HepG2 (cell line): ENCODE measurements at regions not wholly inside any gene's neighbourhood (a gene's known extent, or its start where the extent isn't known, plus 50 kb on each side); places are given as distances from the start of the nearest gene placed in this dataset.

Experiments used
- ATAC-seq: fragments of 200-7000 bp; cut with Tn5 transposase; 3 replicates; pipeline ENCODE4 v1.9.1; 2020; ENCODE audit warnings: mild to moderate bottlenecking, moderate library complexity
- BruUV-seq: library from RNA; stranded (reverse); fragments of 400-500 nt; replicated peaks from 2 replicates; lab custom pipeline; 2021; lab: Mats Ljungman, UMichigan
- CTCF ChIA-PET: fragments of 300-600 bp; formaldehyde crosslinking; extraction: SDS; loops from one replicate; lab custom pipeline; 2021; ENCODE audit warnings: low total read pairs, inconsistent platforms, low intra/inter-chr PET ratio; lab: Yijun Ruan, JAX
- POLR2A ChIA-PET: fragments of 350-600 bp; sonication (Branson Sonifier 250); formaldehyde crosslinking; loops from one replicate; lab custom pipeline; 2020; ENCODE audit warnings: antibody characterized with exemption, inconsistent platforms; lab: Yijun Ruan, JAX
- DNase-seq: peaks from one replicate; pipeline ENCODE4 v3.0.0-alpha.2; 2015; ENCODE audit warnings: low spot score
- FAIRE-seq: peaks from 3 replicates; lab custom pipeline; 2011; peaks lifted over from hg19 to GRCh38; lab: Jason Lieb, UNC
- H2AFZ ChIP-seq: one replicate; pipeline ENCODE4 v1.6.1; 2011; ENCODE audit warnings: low read length, inconsistent platforms
- H3K27ac ChIP-seq: fragments of 300-600 bp; 3 replicates; pipeline ENCODE4 v1.8.0; 2011; ENCODE audit warnings: mixed run types, mild to moderate bottlenecking, mixed read lengths, low read length, inconsistent platforms; ENCODE audit not compliant: insufficient read depth; ENCODE audit errors: extremely low read length
- H3K27me3 ChIP-seq, 2 experiments: fragments of 200-600 bp in 1 of 2; 2 replicates in 1 of 2; 3 replicates in 1 of 2; pipeline versions ENCODE4 v1.6.0 to v1.8.0; 2011; ENCODE audit warnings: low read length in 2 of 2, mild to moderate bottlenecking in 2 of 2, moderate library complexity in 2 of 2, inconsistent platforms in 1 of 2; ENCODE audit not compliant: insufficient read depth in 2 of 2, control insufficient read depth in 1 of 2
- H3K36me3 ChIP-seq, 2 experiments: fragments of 200-600 bp in 1 of 2; replicated peaks in 1 of 2; 2 replicates in 1 of 2; 3 replicates in 1 of 2; pipeline versions ENCODE4 v1.5.1 to v1.8.0; 2011; ENCODE audit warnings: low read length in 2 of 2, inconsistent platforms in 1 of 2; ENCODE audit not compliant: insufficient read depth in 2 of 2, control insufficient read depth in 1 of 2
- H3K4me1 ChIP-seq: 2 replicates; pipeline ENCODE4 v1.5.1; 2012; ENCODE audit warnings: low read length, inconsistent platforms; ENCODE audit not compliant: insufficient read depth
- H3K4me2 ChIP-seq: 2 replicates; pipeline ENCODE4 v1.6.0; 2011; ENCODE audit warnings: low read depth, low read length, inconsistent platforms
- H3K4me3 ChIP-seq, 3 experiments: fragments of 200-600 bp in 1 of 3; sonication (generic), shearing (Covaris generic) in 1 of 3; replicated peaks in 1 of 3; 2 replicates each; pipeline ENCODE4 v1.5.1; 2011 to 2016; ENCODE audit warnings: low read length in 3 of 3, inconsistent platforms in 2 of 3, low read depth in 2 of 3, mild to moderate bottlenecking in 2 of 3, control low read depth in 1 of 3, mixed read lengths in 1 of 3; ENCODE audit not compliant: insufficient read depth in 1 of 3
- H3K79me2 ChIP-seq: one replicate; pipeline ENCODE4 v1.6.1; 2011; ENCODE audit warnings: low read length, inconsistent platforms; ENCODE audit not compliant: insufficient read depth
- H3K9ac ChIP-seq: 2 replicates; pipeline ENCODE4 v1.6.0; 2011; ENCODE audit warnings: mild to moderate bottlenecking, low read depth, low read length, inconsistent platforms; ENCODE audit not compliant: insufficient read depth
- H3K9me3 ChIP-seq: 2 replicates; pipeline ENCODE4 v1.5.1; 2012; ENCODE audit warnings: mild to moderate bottlenecking, low read length
- H4K20me1 ChIP-seq: 2 replicates; pipeline ENCODE4 v1.6.0; 2011; ENCODE audit warnings: inconsistent platforms, mild to moderate bottlenecking, low read length, moderate library complexity; ENCODE audit not compliant: insufficient read depth
- SETDB1 ChIP-seq: sonication (generic); formaldehyde crosslinking; IDR thresholded peaks from 2 replicates; pipeline ENCODE4 v1.5.1; 2020; ENCODE audit warnings: missing genetic modification reagents, mild to moderate bottlenecking, borderline replicate concordance
- ZBTB40 ChIP-seq, 2 experiments: fragments of 450-650 bp in 1 of 2; sonication (generic) in 1 of 2; formaldehyde crosslinking in 1 of 2; IDR thresholded peaks; 2 replicates each; pipeline versions ENCODE4 v1.6.1 to v1.8.0; 2016 to 2022; ENCODE audit warnings: antibody characterized with exemption in 1 of 2, mild to moderate bottlenecking in 1 of 2, missing genetic modification reagents in 1 of 2
- ZNF251 ChIP-seq: sonication (generic); formaldehyde crosslinking; IDR thresholded peaks from 2 replicates; pipeline ENCODE4 v1.9.0; 2021; ENCODE audit warnings: mild to moderate bottlenecking, missing genetic modification reagents
- ZNF644 ChIP-seq: IDR thresholded peaks from 2 replicates; pipeline ENCODE4 v1.6.1; 2016; ENCODE audit warnings: low read depth
- WGBS: methylation state at CpG from one replicate; pipeline ENCODE4 v1.1.6; 2017; ENCODE audit warnings: low lambda C conversion rate; 5-methylcytosine and 5-hydroxymethylcytosine counted together
- in situ Hi-C: cut with HindIII; loops from 2 replicates; pipeline ENCODE4 v1.10.0; 2017; ENCODE audit warnings: low pct_unique_long_range_greater_than_20kb; ENCODE audit not compliant: extremely low pct_ligation_motif_present
- intact Hi-C: fragments of 100-400 bp; cut with micrococcal nuclease; formaldehyde crosslinking; loops from one replicate; pipeline ENCODE4 v1.10.0; 2022; ENCODE audit not compliant: unreplicated experiment

DNA sequence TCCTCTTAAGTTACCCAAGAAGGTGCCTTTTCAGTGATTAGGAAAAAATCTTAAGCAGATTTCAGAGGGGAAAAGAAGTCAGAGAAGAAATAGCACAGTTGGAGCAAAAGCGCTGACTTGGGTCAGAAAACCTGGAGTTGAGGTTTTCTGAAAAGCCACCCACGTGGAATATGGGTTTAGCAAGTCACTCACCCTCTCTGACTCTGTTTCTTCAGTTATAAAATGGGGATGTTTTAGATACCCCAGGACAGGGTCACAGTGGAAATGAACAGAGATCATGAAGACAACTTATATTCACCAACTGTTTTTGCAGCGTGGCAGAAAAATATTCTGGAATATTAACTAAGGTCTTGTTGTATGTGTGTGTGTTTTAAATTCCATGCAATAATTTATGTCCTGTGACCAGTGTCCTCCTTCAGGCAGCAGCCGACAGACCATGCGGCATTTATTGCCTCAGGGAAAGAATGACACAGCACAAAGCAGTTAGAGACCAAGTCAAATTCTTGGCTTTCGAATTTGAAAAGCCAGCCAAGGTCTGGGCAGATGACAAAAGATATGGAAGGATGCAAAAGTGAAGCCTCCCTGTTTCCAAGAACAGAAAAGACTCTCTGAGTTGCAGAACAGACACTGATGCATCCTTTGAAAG, 119.9 kb downstream of the MIAT start:
- no TSS peak for BruUV-seq
- H3K9me3 ChIP-seq, result no peaks in the 10 kb centered on the region
- intact Hi-C loops (no loop called here), in situ Hi-C loops (no loop called here)
- H4K20me1 ChIP-seq, result no peaks in the 10 kb centered on the region
- ATAC-seq (no peak), DNase-seq (no peak), FAIRE-seq (no peak)
- H3K4me2 ChIP-seq, result no peak overlapping the region
- no peak overlapping the region for H3K27ac ChIP-seq
- TF ChIP-seq ZNF251 (CRISPR knock-in tag), result no peak
- no peak for TF ChIP-seq ZNF644 (CRISPR knock-in tag)
- no peak for TF ChIP-seq SETDB1
- no peak for TF ChIP-seq ZBTB40 (IDR thresholded peaks at IDR 0.05)
- no peak for TF ChIP-seq ZBTB40 (CRISPR knock-in tag; IDR thresholded peaks at IDR 0.05)
- peaks cover 1 to 8% of the 10 kb centered on the region in 2 experiments; a peak in 4 of 5 replicates for H3K27me3 ChIP-seq
- H3K4me3 ChIP-seq, result no peak overlapping the region
- WGBS, result 35% methylated on average over 6 of the region's 6 CpGs
- no peaks in the 10 kb centered on the region for H3K4me1 ChIP-seq
- H3K36me3 ChIP-seq, result no peaks in the 10 kb centered on the region
- POLR2A ChIA-PET, result no interaction called here
- CTCF ChIA-PET, result no interaction called here
- H3K9ac ChIP-seq, result no peak overlapping the region
- no peaks in the 10 kb centered on the region for H3K79me2 ChIP-seq
- no peak overlapping the region for H2AFZ ChIP-seq
